GM19438 (cell line): ENCODE measurements at regions not wholly inside any gene's neighbourhood (a gene's known extent, or its start where the extent isn't known, plus 50 kb on each side); places are given as distances from the start of the nearest gene placed in this dataset.
A peak's percentile ranks its signal among the peaks of the same experiment; 100 is the strongest.

Experiments
- ATAC-seq: cut with Tn5 transposase; IDR thresholded peaks from one replicate; pipeline ENCODE4 v1.9.1; 2021; ENCODE audit warnings: low read depth; ENCODE audit not compliant: unreplicated experiment

DNA sequence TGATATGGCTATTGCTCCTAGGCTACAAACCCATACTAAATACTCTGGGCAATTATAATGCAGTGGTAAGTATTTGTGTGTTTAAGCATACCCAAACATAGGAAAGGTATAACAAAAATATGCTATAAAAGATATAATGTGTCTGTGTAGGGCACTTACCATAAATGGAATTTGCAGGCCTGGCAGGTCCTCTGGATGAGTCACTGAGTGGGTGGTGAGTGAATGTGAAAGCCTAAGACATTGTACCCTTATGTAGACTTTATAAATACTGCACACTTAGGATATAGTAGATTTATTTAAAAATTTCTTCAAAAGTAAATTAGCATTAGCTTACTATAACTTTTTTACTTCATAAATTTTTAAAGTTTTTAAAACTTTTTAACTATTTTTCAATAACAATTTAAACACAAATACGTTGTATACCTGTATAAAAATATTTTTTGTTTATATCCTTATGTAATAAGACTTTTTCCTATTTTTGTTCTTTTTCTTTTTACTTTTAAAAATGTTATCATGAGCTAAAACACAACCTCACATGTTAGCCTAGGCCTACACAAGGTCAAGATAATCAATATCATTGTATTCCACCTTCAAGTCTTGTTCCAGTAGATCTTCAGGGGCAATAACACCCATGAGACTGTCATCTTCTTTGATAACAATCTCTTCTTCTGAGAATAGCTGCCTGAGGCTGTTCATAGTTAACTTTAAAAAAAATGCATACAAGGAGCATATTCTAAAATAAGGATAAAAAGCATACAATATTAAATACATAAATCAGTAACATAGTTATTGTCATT lies 306.3 kb upstream of the RGS18 start:
- no peak for ATAC-seq

- ATAC-seq, result no peak
These were observed 305.4 kb upstream of the RGS18 start for GRCh38 chr1:191852907-191853306.

- ATAC-seq, result no peak
These were observed 300.7 kb upstream of the RGS18 start for GRCh38 chr1:191857600-191857999.

DNA sequence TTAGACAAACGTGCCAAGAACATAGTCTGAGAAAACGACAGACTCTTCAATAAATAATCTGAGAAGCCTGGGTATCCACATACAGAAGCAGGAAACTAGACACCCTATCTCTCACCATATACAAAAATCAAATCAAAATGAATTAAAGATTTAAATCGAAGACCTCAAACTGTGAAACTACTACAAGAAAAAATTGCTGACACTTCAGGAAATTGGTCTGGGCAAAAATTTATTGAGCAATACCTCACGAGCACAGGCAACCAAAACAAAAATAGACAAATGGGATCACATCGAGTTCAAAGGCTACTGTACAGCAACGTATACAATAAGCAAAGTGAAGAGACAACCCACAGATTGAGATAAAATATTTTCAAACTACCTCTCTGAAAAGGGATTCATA lies 292.8 kb upstream of the RGS18 start:
- ATAC-seq, result no peak

DNA sequence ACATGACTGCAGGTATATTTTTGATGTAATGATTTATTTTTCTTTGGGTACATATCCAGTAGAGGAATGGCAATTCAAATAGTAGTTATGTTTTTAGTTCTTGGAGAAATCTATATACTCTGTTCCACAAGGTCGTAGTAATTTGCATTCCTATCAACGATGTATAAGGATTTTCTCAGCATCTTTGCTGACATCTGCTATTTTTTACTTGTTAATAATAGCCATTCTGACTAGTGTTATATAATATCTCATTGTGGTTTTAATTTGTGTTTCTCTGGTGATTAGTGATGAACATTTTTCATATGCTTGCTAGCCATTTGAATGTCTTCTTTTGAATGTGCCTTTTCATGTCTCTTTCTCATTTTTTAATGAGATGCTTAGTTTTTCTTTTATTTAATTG lies 292.1 kb upstream of the RGS18 start:
- ATAC-seq, result no peak

- no peak for ATAC-seq
These were observed 288.4 kb upstream of the RGS18 start for GRCh38 chr1:191869790-191870312.

GRCh38 chr1:191870490-191870889 lies 287.8 kb upstream of the RGS18 start:
- no peak for ATAC-seq

DNA sequence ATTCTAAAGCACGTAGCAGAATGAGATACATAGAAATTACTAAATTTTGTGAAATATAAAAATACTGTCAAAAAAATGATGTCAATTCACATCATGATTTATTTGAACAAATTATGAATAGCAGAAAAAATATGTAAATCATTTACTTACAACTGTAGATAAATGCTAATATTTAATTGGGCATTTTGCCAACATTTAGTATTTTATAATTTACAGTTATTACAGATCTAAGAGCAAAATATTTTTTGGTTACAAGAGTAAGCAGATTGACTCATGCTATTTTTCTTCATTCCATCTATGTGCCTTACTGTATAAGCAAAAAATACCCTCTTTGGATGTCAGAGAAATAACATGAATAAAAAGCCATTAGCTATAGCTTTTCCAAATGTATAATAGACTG lies 282.3 kb upstream of the RGS18 start:
- ATAC-seq, result no peak

DNA sequence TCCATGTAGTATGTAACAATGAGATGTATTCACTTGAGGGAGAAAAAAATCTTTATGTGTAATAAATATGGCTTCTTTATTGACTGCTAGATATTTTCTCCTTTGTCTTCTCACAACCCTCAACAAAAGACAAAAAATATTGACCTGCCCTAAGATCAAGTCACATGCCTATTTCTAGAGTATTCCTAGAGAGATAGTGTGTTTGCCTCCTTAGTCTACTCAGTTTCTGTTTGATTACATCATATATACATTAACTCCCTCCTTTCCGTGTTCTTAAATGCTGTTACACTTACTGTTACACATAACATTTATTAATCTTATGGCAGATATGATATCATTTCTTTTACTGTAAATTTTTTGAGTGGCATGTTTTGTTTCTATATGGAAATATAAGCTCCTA lies 281.6 kb upstream of the RGS18 start:
- ATAC-seq, result no peak

GRCh38 chr1:191882870-191883269 lies 275.4 kb upstream of the RGS18 start:
- ATAC-seq, result no peak

- ATAC-seq, result peak; percentile 54
These were observed 271.3 kb upstream of the RGS18 start for GRCh38 chr1:191886977-191887376.

DNA sequence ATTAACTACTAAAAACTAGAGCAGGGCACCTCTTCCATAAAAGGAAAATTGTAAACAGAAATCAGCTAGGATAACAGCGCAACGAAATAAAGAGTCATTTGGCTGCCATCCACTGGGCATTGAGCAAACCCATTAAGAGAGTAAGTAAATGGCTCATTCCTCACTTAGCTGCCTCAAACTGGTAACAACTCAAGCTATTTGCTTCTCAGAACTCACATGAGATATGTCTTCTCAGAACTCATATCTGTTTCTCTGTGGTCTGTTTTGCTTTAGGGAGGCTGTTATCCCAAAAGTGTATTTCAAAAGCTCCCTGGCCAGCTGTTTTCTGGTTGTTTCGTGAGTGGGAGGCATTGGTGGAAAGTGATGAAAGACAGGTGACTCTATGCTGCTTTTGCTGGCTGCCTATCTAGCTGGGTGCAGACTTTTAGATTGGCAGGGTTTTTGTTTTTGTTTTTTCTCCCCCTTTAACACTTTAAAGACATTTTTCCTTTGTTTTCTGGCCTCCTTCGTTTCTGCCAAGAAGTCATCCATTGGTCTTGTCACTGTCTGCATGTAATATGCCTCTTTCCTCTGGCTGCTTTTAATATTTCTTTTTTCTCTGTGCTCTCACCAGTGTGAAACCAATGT lies 269.2 kb upstream of the RGS18 start:
- no peak for ATAC-seq

- no peak for ATAC-seq
These were observed 268.6 kb upstream of the RGS18 start for GRCh38 chr1:191889623-191890003.

DNA sequence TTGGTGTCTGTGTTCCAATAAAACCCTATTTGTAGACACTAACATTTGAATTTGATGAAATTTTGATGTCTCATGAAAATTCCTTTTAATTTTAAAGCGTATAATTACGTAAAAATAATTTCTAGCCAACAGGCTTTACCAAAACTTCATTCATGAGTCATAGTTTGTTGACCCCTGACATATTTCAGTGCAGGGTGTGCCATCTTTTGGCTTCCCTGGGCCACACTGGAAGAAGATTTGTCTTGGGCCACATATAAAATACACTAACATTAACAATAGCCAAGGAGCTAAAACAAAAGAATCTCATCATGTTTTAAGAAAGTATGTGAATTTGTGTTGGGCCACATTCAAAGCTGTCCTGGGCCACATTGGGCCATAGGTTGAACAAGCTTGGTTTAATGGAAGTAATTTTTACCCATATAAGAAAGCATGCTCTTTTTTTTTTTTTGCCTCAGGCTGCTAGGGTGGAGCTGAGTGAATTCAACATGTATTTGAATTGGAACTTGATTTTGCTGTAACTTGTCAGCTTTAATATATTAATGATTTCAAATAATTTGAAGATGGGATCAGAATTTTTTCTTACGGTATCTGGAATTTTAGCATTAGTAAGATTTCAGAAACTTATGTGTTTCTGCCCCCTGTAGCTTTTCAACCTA lies 267.7 kb upstream of the RGS18 start:
- no peak for ATAC-seq

GRCh38 chr1:191892716-191893115 lies 265.5 kb upstream of the RGS18 start:
- no peak for ATAC-seq

GRCh38 chr1:191895049-191895448 lies 263.2 kb upstream of the RGS18 start:
- ATAC-seq, result no peak

DNA sequence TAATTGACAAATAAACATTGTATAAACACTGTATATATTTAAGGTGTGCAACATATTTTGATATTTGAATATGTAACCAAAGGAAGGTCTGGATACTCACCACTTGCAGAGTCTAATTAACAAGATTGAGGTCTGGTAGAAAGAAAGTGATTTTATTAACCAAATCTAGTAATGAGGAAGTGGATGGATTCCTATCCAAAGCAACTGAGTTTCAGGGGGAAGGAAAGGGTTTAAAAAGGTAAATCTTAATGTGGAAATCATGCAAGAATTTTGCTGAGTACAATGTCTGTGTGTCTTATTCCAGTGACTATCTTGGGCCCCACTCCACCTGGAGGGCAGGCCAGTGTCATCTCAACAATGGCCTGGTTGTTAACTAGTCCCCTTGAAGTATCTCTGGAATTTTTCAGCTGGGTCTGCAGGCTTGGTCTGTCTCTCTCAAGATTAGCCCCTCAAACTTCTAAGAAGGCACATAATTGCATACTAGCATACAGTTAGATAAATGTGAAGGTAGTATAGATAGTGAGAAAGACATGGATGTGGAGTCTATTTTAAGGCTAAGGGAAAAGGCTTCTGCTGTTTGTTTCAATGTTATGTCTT lies 262.7 kb upstream of the RGS18 start:
- ATAC-seq, result no peak

DNA sequence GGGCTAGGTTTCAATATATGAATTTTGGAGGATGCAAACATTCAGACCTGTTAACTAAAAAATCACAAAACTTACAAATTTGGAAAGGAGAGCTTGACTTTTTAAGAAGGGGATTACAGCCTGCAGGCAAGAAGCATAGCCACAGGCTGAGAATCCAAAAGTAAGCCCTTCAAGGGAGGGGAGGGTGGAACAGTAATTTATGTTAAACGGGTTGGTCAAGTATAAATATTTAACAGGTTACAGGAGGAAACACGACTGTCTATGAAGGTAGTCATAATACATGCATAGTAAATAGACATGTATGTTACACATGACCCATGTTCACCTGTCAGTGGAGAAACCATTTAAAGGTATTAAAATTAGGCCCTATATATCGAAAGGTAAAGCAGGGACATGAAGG lies 261.1 kb upstream of the RGS18 start:
- ATAC-seq, result no peak

GRCh38 chr1:191901651-191902050 lies 256.6 kb upstream of the RGS18 start:
- ATAC-seq, result no peak

DNA sequence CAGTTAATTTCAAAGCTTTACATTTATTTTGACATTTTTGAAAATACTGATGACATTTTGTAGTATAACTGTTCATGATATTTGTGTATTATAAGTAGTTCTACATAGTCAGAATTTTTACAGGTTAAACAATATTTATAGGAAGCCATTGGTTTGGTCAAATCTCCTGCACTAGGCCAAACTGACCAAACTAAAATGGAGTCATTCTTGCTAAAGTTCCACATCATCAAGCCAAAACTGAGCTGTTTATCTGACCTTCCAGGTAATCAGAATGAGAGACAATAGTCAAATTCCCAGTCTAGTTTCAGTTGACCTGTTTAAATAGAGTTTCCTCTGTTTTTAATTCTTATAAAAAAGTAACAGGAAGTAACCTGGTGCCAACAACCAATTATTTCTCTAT lies 253.3 kb upstream of the RGS18 start:
- ATAC-seq, result no peak

DNA sequence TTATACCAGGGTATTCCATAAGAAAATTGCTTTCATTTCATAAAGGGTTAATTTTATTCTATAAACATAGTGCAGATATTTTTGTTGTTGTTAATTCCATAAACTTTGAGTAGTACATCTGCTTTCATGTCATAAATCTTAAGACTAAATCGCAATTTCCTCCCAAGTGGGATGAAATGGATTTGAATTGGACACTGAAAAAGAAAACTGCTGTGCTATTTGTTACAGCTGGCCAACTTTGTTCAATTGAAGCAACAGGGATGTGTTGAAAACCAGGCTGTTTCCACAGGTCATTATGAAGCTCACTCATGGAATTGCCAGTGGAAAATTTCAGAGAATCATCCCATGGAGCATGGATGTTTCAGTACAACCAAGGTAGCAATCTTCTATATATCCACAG lies 252.5 kb upstream of the RGS18 start:
- no peak for ATAC-seq
